IPS-NIHi7 (cell line): ENCODE measurements at regions not wholly inside any gene's neighbourhood (a gene's known extent, or its start where the extent isn't known, plus 50 kb on each side); places are given as distances from the start of the nearest gene placed in this dataset.
"Not testable (repeated sequence)": the region's sequence is repeated elsewhere in the genome, so short reads cannot be mapped to it uniquely, and the experiment has no call there.

ENCODE experiments used
- DNase-seq: peaks from one replicate; pipeline ENCODE4 v3.0.0; 2012; ENCODE audit warnings: mixed read lengths; ENCODE audit errors: extremely low spot score

GRCh38 chr3:82410366-82410765, 648.9 kb upstream of the GBE1 start:
- no peak for DNase-seq

DNA sequence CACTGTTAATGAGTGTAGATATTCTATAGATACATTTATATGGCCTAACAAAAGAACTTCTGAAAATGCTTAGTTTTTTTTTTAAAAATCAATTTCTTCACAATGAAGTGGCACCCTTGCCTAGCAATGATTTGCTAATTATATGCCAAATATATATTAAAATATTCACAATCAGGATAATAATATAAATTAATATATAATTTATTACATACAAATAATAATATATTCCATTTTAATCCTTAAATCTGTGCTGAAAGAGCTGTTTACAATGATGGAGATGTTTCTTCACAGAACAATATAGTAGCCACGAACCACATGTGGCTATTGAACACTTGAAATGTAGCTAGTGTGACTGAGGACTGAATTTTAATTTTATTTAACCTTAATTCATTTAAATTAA, 648.4 kb upstream of the GBE1 start:
- no peak for DNase-seq

DNA sequence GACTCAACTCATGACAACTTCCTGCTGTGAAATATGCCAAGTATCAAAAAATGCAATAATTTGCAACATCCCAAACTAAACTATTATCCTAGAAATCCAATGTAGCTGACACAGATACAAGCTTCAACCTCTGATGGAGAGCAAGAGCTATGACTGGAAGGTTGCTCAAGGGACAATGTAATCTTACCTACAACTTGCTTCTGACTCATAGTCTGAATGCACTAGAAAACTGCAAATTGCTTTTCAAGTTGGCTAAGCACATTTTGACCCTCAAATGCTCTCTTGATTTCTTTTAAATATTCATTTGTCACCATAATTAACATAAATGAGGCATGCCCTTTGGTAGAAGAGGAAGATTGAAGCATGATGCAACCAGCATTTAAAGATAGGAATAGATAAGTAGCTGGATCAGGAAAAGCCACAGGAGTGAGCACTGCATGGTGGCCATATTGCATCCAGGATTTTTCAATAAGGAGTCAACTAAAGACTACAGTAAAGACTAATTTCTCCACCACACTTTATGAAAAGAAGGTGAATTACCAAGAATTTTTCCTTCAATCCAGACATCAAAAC, 630.8 kb upstream of the GBE1 start:
- no peak for DNase-seq

GRCh38 chr3:82390868-82391267, 629.4 kb upstream of the GBE1 start:
- DNase-seq, result no peak

- no peak for DNase-seq
Observed at GRCh38 chr3:82386647-82387046, 625.2 kb upstream of the GBE1 start.

- DNase-seq, result no peak
Observed at GRCh38 chr3:82384181-82384580, 622.7 kb upstream of the GBE1 start.

DNA sequence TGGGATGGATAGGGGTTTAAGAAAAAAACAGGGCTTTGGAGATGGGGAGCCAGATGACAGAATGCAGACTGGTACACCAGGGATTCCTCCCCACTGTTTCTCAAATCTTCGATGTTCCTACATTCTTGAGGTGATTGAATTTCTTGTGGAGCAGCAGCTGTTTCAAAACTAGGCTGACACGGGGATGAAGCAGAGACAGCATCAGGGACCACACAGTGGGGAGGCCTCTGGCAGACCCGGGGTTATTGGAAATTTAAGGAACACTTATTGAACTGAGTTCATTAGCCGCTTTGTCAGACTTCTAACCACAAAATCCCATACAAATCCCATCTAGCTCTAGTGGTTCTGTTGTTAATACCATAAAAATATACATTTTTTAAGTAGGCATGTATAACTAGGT, 621.4 kb upstream of the GBE1 start:
- DNase-seq, result no peak

DNA sequence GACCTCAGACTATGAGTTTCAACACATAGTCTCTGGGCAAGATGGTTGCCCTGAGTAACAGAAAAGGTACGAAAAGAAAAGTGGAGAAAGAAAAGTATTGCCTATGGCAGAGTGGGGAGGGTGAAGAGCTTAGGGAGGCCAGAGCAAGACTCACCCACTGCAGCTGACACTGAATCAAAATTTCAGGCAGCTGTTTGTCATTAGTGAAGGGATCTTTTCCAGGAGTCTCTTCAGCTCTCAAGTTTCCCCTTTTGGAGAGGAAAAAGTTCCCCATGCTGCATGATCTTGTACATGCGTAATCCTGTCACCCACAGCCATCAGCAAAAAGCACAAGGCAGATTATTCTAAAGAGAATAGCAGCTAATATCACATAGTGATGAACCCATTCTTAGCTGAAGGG, 616.9 kb upstream of the GBE1 start:
- no peak for DNase-seq

DNA sequence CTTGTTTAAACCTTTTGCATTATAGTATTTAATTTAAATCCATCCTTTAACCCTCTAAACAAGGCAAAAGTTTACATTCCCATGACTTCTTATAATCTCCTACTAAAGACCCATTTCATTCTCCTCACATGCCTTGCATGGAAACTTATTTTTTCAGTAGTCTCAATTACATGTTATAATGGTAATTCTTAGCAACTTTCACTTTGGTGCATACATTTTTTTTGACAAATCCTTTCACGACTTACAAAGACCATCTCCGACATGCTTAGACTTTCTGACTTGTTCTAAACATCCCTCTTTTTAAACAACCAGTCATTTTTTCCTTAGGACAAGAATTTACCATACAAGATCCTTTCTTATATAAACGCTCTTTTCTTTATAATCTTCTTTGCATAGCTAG, 615.4 kb upstream of the GBE1 start:
- no peak for DNase-seq

DNA sequence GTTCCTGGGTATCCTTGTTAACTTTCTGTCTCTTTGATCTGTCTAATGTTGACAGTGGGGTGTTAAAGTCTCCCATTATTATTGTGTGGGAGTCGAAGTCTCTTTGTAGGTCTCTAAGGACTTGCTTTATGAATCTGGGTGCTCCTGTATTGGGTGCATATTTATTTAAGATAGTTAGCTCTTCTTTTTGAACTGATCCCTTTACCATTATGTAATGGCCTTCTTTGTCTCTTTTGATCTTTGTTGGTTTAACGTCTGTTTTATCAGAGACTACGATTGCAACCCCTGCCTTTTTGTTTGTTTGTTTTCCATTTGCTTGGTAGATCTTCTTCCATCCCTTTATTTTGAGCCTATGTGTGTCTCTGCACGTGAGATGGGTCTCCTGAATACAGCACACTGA, 612.4 kb upstream of the GBE1 start:
- not testable (repeated sequence) for DNase-seq

GRCh38 chr3:82364827-82365226, 603.4 kb upstream of the GBE1 start:
- DNase-seq, result no peak

DNA sequence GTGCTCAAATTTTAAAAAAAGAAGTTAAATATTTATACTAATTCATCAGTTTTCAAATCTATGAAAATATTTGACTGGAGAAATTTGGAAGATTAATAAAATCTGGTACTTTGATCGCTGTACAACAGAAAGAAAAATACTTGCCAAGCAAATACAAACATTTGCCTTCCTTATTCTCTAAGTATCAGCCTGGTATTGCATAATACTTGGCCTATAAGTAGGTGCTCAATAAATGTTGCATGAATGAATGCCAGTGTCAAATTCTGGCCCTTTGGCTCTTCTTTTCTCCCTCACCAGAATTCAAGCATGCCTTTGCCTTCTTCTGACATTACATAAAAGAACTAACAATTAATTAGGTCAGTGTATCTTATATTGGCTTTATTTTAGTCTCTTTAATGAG, 601.7 kb upstream of the GBE1 start:
- DNase-seq, result no peak

- no peak for DNase-seq
Observed at GRCh38 chr3:82355228-82355627, 593.8 kb upstream of the GBE1 start.

DNA sequence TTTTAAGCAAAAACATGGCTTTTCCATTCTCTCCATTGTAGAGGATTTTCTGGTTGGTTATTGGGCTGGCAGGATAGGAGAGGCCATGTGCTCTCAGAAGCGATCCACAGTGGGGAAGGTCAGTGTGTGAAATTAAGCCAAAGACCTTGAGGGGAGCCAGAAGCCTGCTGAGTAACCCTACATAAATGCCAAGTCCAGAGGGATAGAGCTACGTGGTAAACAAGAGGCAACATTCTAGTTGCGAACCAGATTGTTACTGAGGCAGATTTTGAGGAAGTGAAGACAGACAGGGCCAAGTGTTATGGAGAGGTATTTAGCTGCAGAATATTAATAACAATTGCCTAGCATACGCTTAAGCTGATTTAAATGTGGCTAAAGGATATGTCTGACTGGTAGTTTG, 592.8 kb upstream of the GBE1 start:
- DNase-seq, result no peak

DNA sequence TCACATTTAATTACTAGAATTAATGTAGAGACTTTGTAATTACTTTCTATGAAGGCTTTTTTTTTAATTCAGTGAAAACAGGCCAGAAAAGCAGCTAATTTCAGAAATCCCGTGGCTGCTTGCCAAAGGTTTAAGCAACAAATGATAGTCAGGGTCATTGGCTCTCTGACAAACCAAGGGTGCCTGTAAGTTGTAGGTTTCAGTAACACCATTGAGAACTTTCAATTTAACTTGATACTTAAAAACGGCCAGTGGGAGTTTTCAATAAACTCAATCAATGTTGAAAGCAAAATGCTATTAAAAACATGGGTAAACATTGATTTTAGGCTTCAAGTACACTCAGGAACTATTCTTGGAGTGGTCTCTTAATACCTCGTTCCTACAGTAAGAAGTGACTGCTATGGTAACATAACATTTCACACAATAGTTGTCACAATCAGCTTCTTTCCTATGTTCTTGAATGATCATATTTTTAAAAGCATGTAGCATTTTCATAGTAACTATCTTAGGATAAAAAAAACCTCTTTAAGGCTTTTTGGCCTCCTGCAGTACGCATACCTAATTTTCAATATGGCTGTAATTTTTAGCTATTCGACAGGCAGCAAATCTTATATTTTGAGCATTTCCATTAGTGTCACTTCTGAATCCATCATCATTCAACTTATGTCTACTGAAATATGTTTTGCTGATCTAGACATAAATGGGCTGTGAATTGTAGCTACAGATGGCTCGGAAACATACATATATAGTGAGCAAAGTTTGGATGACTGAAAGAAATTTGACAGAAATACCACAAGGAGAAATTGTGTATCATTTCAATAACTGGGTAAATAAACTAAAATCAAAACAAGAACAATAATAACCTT, 592.1 kb upstream of the GBE1 start:
- DNase-seq, result no peak

- no peak for DNase-seq
Observed at GRCh38 chr3:82347585-82347984, 586.1 kb upstream of the GBE1 start.

GRCh38 chr3:82342521-82342920, 581.1 kb upstream of the GBE1 start:
- DNase-seq, result no peak

GRCh38 chr3:82329300-82329699, 567.9 kb upstream of the GBE1 start:
- no peak for DNase-seq

DNA sequence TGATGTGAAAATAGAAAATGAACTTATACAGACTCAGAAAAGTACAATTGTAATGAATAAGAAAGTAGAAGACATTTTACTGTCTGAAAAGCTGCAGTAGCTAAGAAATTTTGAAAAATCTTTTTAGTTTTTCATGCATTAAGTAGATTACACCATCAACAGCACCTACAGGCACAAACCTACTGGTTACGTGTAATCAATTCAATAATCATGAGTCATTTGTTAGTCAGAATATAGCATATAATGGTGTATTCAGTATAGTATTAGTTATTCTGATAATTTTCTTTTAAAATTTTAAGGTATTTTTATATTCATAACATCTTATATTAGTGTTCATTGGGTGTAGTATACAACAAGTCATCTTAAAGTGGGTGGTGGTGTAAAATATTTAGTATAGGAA, 550.5 kb upstream of the GBE1 start:
- DNase-seq, result no peak

DNA sequence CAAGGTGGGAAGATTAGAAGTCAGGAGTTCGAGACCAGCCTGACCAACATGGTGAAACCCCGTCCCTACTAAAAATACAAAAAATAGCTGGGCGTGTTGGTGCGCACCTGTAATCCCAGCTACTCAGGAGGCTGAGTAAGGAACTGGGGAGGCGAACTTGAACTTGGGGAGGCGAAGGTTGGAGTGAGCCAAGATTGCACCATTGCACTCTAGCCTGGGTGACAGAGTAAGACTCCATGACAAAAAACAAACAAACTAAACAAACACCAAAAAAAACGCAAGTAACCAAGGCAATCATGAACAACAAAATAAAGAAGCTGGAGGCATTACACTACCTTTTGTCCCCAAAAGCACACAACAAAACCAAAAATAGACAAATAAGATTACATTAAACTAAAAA, 547.3 kb upstream of the GBE1 start:
- no peak for DNase-seq

DNA sequence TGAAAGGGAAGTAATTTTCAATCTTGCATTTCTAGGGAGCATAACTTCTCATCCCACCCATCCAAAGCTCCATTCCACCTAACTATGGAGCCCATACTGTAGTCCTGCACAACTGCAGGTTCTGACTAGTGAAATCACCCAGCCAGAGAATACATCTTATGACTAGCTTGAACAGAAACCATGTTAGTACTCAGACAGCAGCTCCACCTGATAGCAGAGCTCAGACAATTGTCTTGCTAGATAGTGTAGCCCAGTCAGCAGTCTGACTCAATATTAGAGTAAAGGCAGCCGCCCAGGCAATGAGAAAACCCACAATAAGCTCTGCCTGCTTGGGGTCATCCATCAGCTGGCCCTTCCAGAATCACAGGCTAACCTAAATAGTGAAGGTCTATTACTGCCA, 544.7 kb upstream of the GBE1 start:
- DNase-seq, result no peak

DNA sequence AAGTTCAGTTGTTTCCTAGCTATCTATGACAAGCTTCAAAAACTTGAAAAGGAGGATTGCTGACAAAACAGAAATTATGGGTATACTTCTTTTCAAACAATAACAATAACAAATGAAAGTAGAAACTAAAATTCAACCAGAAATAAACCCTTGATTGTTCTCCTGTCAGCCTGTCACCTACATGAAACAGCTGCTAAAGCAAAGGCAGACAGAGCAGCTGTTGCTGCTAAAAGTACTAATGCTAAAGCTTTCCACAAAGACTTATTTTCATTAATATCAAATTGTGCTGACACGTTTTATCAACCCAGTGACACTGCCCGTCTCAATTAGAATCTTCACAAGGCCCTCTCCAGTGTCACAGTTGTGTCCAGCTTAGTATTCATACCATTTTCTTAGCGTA, 533.2 kb upstream of the GBE1 start:
- DNase-seq, result no peak

- no peak for DNase-seq
Observed at GRCh38 chr3:82293867-82294266, 532.4 kb upstream of the GBE1 start.

DNA sequence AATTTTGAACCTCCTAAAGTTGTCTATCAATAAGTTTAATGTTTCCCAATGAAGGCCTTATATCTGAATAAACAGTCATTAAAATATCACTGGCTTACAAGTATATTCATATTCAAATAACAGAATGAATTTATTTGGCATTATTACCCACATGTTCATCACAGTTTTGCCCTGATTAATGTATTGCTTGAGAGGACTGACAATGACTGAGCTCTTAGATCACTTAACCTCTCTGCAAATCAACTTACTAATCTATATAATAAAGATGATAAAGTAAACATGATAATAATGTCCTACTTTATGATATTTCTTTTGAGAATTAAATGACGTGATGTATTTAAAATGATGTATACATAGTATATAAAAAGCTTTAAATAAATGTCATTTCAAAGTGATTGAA, 532.0 kb upstream of the GBE1 start:
- no peak for DNase-seq
